Stimulated activated CD8-positive, alpha-beta memory T cell treated with anti-CD3 and anti-CD28 coated beads, Interleukin-15, amount 100 ng/mL, for 1 hour (primary cell): ENCODE measurements at regions not wholly inside any gene's neighbourhood (a gene's known extent, or its start where the extent isn't known, plus 50 kb on each side); places are given as distances from the start of the nearest gene placed in this dataset.

Source experiments
- DNase-seq: peaks from one replicate; pipeline ENCODE4 v3.0.0-alpha.2; 2020; ENCODE audit warnings: low read depth

DNA sequence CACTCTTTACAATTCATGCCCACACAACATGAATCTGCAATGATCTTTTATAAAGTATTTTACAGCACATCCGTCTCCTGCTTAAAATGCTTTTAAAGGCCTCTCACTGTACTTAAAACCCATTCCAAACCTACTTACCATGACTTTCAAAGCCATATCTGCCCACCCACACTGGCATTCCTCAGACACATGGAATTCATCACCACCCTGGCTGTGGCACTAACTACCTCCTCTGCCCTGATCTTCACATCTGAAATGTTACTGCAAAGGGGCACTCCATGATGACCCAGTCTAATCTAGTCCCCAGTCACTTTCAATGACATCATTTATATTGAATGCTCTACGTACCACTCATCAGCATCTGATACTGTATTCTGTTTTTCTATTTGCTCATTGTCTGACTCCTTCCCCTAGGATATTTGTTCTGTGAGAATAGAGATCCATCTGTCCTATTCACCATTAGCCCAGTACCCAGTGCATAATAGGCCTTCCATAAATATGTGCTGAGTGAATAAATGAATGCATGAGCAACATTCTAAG lies 193.2 kb upstream of the KIF2A start:
- no peak for DNase-seq

GRCh38 chr5:62115014-62115413 lies 191.0 kb upstream of the KIF2A start:
- no peak for DNase-seq

DNA sequence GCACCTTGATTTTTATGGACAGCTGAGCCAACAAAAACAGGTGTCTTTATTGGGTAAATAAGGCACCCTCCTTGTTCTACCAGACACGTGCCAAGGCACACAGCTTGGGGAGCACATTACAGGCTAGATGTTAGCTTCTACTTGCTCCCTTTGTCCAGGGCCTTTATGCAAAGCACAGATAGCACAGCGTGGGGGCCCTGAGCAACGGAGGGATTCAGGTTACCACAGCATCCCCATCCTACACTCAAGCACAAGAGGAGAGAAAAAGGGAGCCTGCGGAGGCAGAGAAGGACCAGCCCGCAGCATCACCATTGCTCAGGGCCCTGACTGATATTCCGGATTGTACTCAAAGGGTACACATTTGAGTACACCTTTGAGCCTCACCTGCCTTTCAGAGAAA lies 181.7 kb upstream of the KIF2A start:
- DNase-seq, result no peak

DNA sequence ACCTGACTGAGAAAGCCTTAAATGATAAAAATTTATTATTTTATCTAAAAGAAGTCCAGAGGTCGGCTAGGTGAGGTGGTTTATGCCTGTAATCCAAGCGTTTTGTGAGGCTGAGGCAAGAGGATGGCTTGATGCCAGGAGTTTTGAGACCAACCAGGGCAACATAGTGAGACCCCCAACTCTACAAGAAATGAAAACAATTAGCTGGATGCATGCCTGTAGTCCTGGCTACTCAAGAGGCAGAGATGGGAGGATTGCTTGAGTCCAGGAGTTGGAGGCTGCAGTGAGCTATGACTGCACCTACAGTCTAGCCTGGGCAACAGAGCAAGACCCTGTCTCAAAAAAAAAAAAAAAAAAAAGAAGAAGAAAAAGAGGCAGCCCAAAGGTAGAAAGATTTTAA lies 179.9 kb upstream of the KIF2A start:
- DNase-seq, result no peak

DNA sequence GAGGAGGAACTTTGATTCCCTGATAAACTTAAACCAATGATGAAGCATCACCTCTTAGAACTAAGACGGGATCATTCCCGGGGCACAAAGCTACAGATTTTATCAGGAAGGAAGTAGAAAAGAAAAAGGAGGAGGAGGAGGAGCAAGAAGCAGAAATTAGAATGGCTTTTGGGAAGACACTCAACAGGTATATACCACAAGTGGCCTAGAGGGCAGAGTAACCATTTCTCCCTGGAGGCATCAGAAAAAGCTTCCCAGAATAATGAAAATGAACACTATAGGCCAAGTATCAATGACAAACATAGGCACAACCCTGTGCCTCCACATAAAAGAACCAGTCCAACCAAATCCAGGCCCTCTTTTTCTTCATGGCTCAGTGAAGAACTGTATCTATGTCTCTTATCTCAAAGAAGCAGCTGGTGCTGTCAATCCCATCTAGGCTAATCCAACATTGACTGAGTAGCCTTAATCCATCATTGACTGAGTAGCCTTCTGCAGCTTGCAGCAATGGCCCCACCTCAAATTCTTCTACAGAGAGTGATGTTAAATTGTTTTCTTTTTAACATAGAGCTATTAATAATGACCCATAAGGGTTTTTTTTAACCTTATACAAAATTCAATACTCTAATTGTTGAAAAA lies 178.8 kb upstream of the KIF2A start:
- no peak for DNase-seq

GRCh38 chr5:62130107-62130506 lies 175.9 kb upstream of the KIF2A start:
- DNase-seq, result no peak

DNA sequence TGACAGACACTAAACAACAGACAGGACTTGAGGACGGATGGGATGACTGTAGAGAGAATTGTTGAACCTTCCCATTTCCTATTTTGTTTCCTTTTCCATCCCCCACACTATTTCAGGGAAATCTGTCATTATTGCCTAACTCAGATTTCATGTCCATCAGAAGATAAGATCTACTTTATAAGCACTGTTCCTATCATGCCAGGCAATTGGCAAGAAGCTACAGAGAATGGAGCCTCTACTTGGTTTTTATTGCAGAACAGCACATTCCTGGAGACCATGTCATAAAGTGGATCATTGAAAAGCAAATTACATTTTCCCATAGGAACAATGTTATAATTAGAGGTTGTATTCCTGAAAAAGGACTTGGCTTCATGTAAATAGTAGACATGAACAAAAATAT lies 173.7 kb upstream of the KIF2A start:
- no peak for DNase-seq

GRCh38 chr5:62133426-62133825 lies 172.6 kb upstream of the KIF2A start:
- DNase-seq, result no peak

GRCh38 chr5:62134811-62135210 lies 171.2 kb upstream of the KIF2A start:
- no peak for DNase-seq

DNA sequence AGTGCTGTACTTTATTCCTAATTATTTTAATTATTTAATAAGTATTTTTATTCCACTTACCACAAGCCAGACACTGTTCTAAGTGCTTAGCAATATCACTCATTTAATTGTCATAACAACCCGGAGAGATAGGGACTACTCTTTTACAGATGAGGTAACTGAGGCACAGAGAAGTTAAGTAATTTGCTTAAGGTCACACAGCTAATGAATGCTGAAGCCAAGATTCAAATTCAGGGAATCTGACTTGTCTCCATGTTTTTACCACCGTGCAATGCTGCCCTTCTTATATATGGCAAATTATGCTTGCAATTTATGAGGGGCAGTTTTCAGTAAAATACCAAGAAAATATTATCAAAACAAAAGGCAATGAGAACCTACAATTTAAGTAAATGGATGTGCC lies 168.4 kb upstream of the KIF2A start:
- DNase-seq, result no peak

DNA sequence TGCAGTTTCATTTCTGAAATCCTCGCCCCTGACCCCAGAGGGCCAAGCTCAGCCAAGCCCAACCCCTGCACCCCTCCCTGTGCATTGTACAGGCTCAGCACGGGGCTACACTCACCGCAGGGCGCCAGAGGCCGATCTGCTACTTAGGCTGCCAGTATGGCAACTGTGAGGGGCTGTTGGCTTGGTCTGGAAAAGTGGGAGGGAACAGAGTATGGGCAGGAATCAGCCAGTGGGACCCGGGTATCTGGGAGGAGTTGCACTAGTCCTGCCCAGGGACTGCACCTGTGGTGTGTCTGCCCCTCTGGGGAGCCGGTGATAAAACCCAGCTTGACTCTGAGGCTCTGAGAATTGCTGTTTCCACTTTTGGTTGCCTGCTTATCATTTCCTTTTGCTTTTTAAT lies 167.4 kb upstream of the KIF2A start:
- no peak for DNase-seq

DNA sequence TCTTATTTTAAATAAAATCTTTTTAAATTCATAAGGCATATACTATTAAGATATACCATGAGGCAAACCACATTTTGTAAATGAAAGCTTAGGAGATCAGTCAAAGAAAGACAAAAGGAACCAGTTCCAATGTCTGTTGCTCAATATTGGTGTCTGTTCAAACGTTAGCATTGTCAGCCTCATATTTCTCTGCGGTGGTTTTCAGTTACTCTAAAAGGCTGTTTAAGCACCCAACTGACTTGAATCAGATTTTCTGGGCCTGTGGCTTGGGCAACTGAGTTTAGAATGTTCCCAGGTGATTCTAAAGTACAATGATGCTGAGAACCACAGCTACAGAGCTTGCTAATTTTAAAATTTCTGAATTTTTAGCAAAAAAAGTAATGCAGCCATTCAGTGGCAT lies 166.3 kb upstream of the KIF2A start:
- no peak for DNase-seq

- DNase-seq, result no peak
Measured at GRCh38 chr5:62142351-62142750, 163.7 kb upstream of the KIF2A start.

DNA sequence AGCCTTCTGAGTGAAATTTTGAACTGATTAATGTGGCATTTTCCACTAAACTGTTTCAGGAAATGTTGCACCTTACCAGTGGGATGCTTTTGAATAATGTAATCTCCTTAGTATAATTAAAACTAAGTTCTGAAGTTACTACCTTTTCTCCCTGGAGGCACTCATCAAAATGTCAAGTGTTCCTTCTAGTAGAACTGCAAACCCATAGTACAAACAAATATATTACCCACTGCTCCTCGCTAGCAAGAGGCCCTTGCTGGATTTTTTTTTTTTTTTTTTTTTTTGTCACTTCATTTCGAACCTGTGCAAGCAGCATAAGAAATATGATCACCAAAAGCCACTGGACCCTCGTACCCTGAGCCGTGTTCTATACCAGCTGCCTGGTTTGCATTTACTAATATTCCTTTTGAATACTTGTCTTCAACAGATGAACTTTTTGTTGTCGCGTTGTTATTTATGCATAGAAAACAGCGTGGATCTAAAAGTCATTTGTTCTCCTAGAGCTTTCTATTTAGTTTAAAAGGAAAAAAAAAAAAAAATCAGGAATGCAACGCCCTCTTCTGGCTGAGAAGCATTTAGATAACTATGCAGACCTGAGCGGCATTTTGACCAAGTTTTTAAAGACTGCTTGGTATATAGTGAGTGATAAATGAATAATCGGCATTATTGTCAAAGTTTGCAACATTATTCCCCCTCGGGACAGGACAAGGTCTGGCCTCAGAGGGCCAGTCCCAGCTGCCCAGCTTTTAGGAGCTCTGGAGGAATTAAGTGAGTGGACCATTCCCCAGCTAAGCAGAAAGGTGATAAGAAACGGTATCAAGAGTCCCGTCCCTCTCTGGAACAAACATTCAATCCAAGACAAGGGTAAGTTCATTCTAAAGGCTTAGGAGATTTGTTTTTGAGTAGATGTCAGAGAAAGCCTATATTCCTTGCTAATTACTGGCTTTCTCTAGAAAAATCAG lies 162.5 kb upstream of the KIF2A start:
- DNase-seq, result no peak

- no peak for DNase-seq
Measured at GRCh38 chr5:62144401-62145022, 161.5 kb upstream of the KIF2A start.

GRCh38 chr5:62149879-62150278 lies 156.1 kb upstream of the KIF2A start:
- no peak for DNase-seq

- no peak for DNase-seq
Measured at GRCh38 chr5:62152394-62153087, 153.5 kb upstream of the KIF2A start.

- DNase-seq, result no peak
Measured at GRCh38 chr5:62154758-62155157, 151.2 kb upstream of the KIF2A start.

DNA sequence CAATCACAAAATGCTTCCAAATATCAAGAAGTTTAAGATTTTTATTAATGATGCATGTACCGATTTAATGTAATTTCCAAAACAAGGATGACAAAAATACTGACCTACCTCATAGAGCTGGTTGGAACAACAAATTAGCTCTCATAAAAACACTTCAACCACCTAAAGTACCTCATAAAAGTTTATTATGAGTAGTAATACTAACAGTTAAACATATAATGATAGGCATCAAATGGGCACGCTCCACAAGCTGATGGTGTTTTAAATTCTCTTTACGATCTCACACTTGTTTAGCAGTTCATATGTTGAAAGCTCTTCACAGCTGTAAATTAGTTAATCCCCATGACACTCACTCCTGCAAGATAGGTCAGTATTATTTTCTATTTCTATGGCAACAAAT lies 150.0 kb upstream of the KIF2A start:
- DNase-seq, result no peak

- no peak for DNase-seq
Measured at GRCh38 chr5:62167561-62168057, 138.4 kb upstream of the KIF2A start.

DNA sequence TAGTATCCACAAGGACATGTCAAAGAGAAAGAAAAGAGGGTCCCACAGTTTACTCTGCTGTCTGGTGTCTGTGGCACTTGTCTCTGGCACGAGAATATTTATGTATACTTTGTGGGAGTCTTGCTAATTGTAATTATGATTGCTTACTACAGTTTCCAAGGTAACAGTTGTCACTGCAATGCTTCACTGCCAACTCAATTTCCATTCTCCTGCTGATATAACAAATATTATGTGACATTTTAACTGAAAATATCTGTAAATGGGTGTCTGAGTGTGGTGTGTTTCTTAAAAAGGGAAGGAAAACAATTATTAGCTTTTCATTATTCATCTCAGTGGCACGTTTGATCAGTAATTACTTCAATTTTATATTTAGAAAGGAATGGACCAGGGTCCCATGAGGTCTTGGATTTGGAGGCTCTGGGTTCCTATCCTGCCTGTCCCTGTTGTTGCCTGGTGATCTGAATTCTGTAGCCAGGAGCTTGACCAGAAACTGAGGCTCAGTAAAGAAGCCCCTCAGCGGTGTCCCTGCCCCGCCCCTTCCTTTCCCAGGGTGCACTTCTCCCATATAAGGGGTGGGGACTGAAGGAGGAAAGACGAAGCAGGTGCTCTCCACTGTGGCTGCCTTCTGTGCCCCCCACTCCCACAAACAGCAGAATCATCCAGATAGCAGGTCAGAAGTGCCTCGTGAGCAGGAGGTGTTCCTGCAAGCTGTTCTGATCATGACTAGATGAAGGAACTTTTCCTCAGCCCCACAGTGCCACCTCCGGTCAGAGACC lies 137.3 kb upstream of the KIF2A start:
- no peak for DNase-seq
